ENCODE measurements at regions not wholly inside any gene's neighbourhood (a gene's known extent, or its start where the extent isn't known, plus 50 kb on each side); places are given as distances from the start of the nearest gene placed in this dataset.
A peak's percentile ranks its signal among the peaks of the same experiment; 100 is the strongest.

DNA sequence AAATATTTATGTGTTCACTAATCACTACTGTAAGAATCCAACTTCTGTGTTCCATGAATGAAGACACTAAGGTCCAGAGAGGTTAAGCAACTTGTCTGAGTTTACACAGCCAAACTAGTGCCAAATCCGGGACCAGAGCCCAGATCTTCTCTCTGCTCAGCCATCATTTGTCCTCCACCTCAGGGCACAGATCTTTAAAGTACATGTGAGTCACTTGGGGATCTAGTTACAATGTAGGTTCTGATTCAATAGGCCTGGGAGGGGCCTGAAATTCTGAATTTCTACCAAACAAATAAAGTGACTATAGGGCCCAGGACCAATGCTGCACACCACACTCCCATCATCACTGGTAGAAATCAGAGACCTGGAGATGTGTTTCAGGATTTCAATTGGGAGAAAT is 162.9 kb downstream of the GXYLT1 start:
- Histone ChIP-seq H3K9me3 (ENCODE audit: control insufficient read depth, insufficient read depth, low read depth, low read length) (no peaks in the 10 kb centered on the region), H3K36me3 (ENCODE audit: control insufficient read depth in 2 of 2, insufficient read depth in 1 of 2, low read length in 2 of 2) (no peaks in the 10 kb centered on the region), H3K4me1 (ENCODE audit: control insufficient read depth, insufficient read depth, low read length) (peaks cover 15% of the 10 kb centered on the region), H3K27ac (ENCODE audit: extremely low read depth, low read depth, low read length) (no peak overlapping the region), H3K4me3 (ENCODE audit: low read depth, low read length) (no peak overlapping the region)
- no peak for TF ChIP-seq ZNF157 (tag by site-specific recombination; IDR thresholded peaks at IDR 0.05)
- TF ChIP-seq, protein P1, sequence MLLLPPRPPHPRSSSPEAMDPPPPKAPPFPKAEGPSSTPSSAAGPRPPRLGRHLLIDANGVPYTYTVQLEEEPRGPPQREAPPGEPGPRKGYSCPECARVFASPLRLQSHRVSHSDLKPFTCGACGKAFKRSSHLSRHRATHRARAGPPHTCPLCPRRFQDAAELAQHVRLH (tag by site-specific recombination; IDR thresholded peaks at IDR 0.05): 0 out of 2 replicates have a peak, but pooled peaks have one; percentile 31
- peak; percentile 64 for TF ChIP-seq ZNF768 (tag by site-specific recombination; IDR thresholded peaks at IDR 0.05)
- no peak for TF ChIP-seq ZBTB48 (tag by site-specific recombination; IDR thresholded peaks at IDR 0.05)
- 0 out of 2 replicates have a peak, but pooled peaks have one; percentile 46 for TF ChIP-seq KLF8 (tag by site-specific recombination; IDR thresholded peaks at IDR 0.05)
- 0 out of 2 replicates have a peak, but pooled peaks have one; percentile 23 for TF ChIP-seq ZNF629 (tag by site-specific recombination; IDR thresholded peaks at IDR 0.05)
- CTCF ChIA-PET: interaction anchor here (1.0 kb wide), 1 partner anchor 401 kb away, joined by 3 read pairs; no protein-coding TSS in a partner anchor
- POLR2A ChIA-PET: no interaction called here

DNA sequence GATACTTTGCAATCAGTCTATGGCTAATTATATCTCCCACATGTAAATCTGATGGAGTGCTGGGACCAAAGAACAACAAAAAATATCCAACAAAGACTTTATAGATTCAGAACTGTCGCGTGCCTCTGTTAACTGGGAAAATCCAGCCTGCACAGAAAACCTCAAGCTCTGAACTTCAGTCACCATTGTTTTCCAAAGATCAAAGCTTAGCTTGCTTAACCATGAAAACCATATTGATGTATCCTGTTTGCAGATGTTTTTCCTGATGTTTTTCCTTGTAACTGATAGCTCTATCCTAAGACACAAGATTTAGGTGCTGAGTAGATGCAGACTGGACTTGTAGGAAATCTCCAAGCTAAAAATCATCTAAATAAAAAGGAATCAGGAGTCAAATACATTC is 163.7 kb downstream of the GXYLT1 start:
- Histone ChIP-seq H3K9me3 (ENCODE audit: control insufficient read depth, insufficient read depth, low read depth, low read length) (no peaks in the 10 kb centered on the region), H3K27ac (ENCODE audit: extremely low read depth, low read depth, low read length) (no peak overlapping the region), H3K4me3 (ENCODE audit: low read depth, low read length) (no peak overlapping the region), H3K36me3 (ENCODE audit: control insufficient read depth in 2 of 2, insufficient read depth in 1 of 2, low read length in 2 of 2) (no peaks in the 10 kb centered on the region), H3K4me1 (ENCODE audit: control insufficient read depth, insufficient read depth, low read length) (peaks cover 15% of the 10 kb centered on the region)
- POLR2A ChIA-PET: no interaction called here
- CTCF ChIA-PET: interaction anchor here (0.6 to 1.0 kb wide), 2 partner anchors 32 to 402 kb away, joined by 3 read pairs; no protein-coding TSS in a partner anchor
- TF ChIP-seq GFI1B (tag by site-specific recombination; IDR thresholded peaks at IDR 0.05) (no peak), ZNF777 (tag by site-specific recombination; IDR thresholded peaks at IDR 0.05; ENCODE audit: borderline replicate concordance) (no peak), PRDM1 (tag by site-specific recombination; IDR thresholded peaks at IDR 0.05) (no peak), KLF9 (tag by site-specific recombination; IDR thresholded peaks at IDR 0.05; ENCODE audit: low read depth) (no peak), ZFP41 (tag by site-specific recombination; IDR thresholded peaks at IDR 0.05; ENCODE audit: borderline replicate concordance) (no peak), RBAK (tag by site-specific recombination; IDR thresholded peaks at IDR 0.05) (no peak), ZNF558 (tag by site-specific recombination; IDR thresholded peaks at IDR 0.05) (no peak), ZNF501 (tag by site-specific recombination; IDR thresholded peaks at IDR 0.05) (no peak), GLI4 (tag by site-specific recombination; IDR thresholded peaks at IDR 0.05) (no peak), ZNF416 (tag by site-specific recombination; IDR thresholded peaks at IDR 0.05) (no peak), OVOL3 (tag by site-specific recombination; IDR thresholded peaks at IDR 0.05) (no peak), ZIC2 (tag by site-specific recombination; IDR thresholded peaks at IDR 0.05) (no peak)
- TF ChIP-seq, protein P2, sequence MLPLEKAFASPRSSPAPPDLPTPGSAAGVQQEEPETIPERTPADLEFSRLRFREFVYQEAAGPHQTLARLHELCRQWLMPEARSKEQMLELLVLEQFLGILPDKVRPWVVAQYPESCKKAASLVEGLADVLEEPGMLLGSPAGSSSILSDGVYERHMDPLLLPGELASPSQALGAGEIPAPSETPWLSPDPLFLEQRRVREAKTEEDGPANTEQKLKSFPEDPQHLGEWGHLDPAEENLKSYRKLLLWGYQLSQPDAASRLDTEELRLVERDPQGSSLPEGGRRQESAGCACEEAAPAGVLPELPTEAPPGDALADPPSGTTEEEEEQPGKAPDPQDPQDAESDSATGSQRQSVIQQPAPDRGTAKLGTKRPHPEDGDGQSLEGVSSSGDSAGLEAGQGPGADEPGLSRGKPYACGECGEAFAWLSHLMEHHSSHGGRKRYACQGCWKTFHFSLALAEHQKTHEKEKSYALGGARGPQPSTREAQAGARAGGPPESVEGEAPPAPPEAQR (tag by site-specific recombination; IDR thresholded peaks at IDR 0.05): no peak
- TF ChIP-seq, protein P3, sequence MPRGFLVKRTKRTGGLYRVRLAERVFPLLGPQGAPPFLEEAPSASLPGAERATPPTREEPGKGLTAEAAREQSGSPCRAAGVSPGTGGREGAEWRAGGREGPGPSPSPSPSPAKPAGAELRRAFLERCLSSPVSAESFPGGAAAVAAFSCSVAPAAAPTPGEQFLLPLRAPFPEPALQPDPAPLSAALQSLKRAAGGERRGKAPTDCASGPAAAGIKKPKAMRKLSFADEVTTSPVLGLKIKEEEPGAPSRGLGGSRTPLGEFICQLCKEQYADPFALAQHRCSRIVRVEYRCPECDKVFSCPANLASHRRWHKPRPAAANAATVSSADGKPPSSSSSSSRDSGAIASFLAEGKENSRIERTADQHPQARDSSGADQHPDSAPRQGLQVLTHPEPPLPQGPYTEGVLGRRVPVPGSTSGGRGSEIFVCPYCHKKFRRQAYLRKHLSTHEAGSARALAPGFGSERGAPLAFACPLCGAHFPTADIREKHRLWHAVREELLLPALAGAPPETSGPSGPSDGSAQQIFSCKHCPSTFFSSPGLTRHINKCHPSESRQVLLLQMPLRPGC (tag by site-specific recombination; IDR thresholded peaks at IDR 0.05): no peak

DNA sequence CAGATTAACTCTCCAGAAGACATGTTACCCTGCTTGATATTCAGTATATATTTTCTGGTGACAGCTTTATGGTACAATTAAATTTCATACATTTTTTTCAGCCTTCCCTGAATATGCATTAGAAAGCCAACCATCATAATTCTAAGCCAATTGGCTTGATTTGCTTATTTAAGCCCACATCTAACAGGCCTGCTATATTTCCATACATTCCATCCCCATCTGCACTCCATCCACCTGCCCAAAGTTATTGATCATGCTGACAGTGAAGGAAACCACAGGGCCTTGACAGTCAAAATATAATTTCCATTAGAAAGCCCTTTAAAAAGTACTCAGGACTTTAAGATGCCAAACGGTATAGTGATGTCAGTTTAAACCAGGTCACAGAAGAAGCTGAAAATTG is 164.3 kb downstream of the GXYLT1 start:
- H3K9me3 ChIP-seq (ENCODE audit: control insufficient read depth, insufficient read depth, low read depth, low read length): no peaks in the 10 kb centered on the region
- CTCF ChIA-PET: interaction anchor here (0.6 to 1.0 kb wide), 2 partner anchors 32 to 391 kb away, joined by 3 to 6 read pairs; no protein-coding TSS in a partner anchor
- no peak overlapping the region for H3K27ac ChIP-seq (ENCODE audit: extremely low read depth, low read depth, low read length)
- peaks cover 15% of the 10 kb centered on the region for H3K4me1 ChIP-seq (ENCODE audit: control insufficient read depth, insufficient read depth, low read length)
- no peaks in the 10 kb centered on the region for H3K36me3 ChIP-seq (ENCODE audit: control insufficient read depth in 2 of 2, insufficient read depth in 1 of 2, low read length in 2 of 2)
- H3K4me3 ChIP-seq (ENCODE audit: low read depth, low read length): no peak overlapping the region
- POLR2A ChIA-PET: no interaction called here
- TF ChIP-seq SCRT2 (tag by site-specific recombination; IDR thresholded peaks at IDR 0.05): no peak
- TF ChIP-seq, protein P4, sequence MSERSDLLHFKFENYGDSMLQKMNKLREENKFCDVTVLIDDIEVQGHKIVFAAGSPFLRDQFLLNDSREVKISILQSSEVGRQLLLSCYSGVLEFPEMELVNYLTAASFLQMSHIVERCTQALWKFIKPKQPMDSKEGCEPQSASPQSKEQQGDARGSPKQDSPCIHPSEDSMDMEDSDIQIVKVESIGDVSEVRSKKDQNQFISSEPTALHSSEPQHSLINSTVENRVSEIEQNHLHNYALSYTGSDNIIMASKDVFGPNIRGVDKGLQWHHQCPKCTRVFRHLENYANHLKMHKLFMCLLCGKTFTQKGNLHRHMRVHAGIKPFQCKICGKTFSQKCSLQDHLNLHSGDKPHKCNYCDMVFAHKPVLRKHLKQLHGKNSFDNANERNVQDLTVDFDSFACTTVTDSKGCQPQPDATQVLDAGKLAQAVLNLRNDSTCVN (tag by site-specific recombination; optimal IDR thresholded peaks at IDR 0.05): no peak
- TF ChIP-seq WT1 (tag by site-specific recombination; IDR thresholded peaks at IDR 0.05): no peak
- TF ChIP-seq ZNF76 (tag by site-specific recombination; IDR thresholded peaks at IDR 0.05; ENCODE audit: borderline replicate concordance, low read depth): no peak
- no peak for TF ChIP-seq BCL11A (tag by site-specific recombination; IDR thresholded peaks at IDR 0.05; ENCODE audit: low read depth)
- TF ChIP-seq ZBTB8A (tag by site-specific recombination; IDR thresholded peaks at IDR 0.05): no peak
- no peak for TF ChIP-seq ZNF747 (tag by site-specific recombination; IDR thresholded peaks at IDR 0.05)
- no peak for TF ChIP-seq ZNF701 (tag by site-specific recombination; IDR thresholded peaks at IDR 0.05)
- TF ChIP-seq OVOL3 (tag by site-specific recombination; IDR thresholded peaks at IDR 0.05): no peak

All from HEK293 (cell line).